CD4-positive, alpha-beta T cell treated with Interferon alpha-2 for 1 hour (primary cell): ENCODE measurements at regions not wholly inside any gene's neighbourhood (a gene's known extent, or its start where the extent isn't known, plus 50 kb on each side); places are given as distances from the start of the nearest gene placed in this dataset.
"Not testable (repeated sequence)": the region's sequence is repeated elsewhere in the genome, so short reads cannot be mapped to it uniquely, and the experiment has no call there.

Experiments used
- DNase-seq, 2 donors: peaks; one replicate each; pipeline ENCODE4 v3.0.0-alpha.2; 2020 to 2022

DNA sequence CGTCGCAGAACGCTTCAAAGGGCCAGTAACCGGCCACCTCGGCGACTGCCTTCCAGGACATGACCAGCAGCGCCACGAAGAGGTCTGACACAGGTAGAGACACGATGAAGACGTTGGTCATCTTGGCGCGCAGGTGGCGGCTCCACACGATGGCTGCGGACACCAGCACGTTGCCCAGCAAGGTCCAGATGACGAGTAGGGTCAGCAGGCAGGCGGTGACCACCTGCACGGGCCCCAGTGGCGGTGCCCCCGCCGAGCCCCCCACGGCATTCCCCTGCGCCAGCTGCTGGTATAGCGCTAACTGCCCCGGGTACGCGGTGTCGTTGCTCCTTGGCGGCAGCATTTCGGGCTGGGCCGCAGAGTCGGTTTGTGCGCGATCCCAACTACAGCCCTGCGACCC, 2994.1 kb downstream of the RPIA start:
- DNase-seq = not testable (repeated sequence)

DNA sequence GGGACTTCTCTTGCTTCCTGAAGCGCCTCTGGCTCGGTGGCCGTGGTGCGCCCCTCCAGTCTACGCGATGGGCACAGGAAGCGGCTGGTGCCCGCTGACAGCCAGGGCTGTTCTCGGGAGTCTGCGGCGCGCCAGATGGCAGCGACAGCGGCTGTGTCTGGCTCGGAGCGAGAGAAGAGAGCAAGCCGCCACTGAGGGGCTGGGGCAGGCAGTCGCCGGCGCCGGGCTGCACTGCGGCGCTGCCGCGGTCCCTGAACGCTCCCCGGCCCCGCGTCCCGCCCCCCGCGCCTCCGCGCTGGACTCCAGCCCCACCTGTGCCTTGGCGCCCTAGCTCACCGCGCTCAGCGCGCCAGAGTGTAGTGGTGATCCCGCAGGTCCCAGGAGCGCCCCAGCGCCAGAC, 2994.6 kb downstream of the RPIA start:
- DNase-seq = not testable (repeated sequence)
